H9 (cell line): ENCODE measurements at regions not wholly inside any gene's neighbourhood (a gene's known extent, or its start where the extent isn't known, plus 50 kb on each side); places are given as distances from the start of the nearest gene placed in this dataset.

ENCODE experiments used
- DNase-seq: peaks from one replicate; pipeline ENCODE4 v3.0.0-alpha.2; 2017
- H2AFZ ChIP-seq: one replicate; pipeline ENCODE4 v1.6.1; 2013; ENCODE audit warnings: mild to moderate bottlenecking, low read length, control low read depth, moderate library complexity
- H2AK5ac ChIP-seq: 2 replicates; pipeline ENCODE4 v1.6.1; 2013; ENCODE audit warnings: low read length, control low read depth, mixed read lengths; ENCODE audit not compliant: insufficient read length
- H2BK120ac ChIP-seq: one replicate; pipeline ENCODE4 v1.6.1; 2013; ENCODE audit warnings: low read depth, mild to moderate bottlenecking, low read length, control low read depth, inconsistent platforms; ENCODE audit not compliant: poor library complexity, severe bottlenecking
- H2BK12ac ChIP-seq: 2 replicates; pipeline ENCODE4 v1.6.1; 2013; ENCODE audit warnings: low read length, control low read depth, mixed read lengths, low read depth; ENCODE audit not compliant: insufficient read length
- H2BK15ac ChIP-seq: 2 replicates; pipeline ENCODE4 v1.6.1; 2013; ENCODE audit warnings: low read depth, low read length, control low read depth
- H2BK20ac ChIP-seq: one replicate; pipeline ENCODE4 v1.6.1; 2013; ENCODE audit warnings: low read depth, mild to moderate bottlenecking, low read length, control low read depth, inconsistent platforms; ENCODE audit not compliant: poor library complexity, severe bottlenecking
- H2BK5ac ChIP-seq: 2 replicates; pipeline ENCODE4 v1.6.1; 2013; ENCODE audit warnings: low read length, control low read depth, mixed read lengths; ENCODE audit not compliant: insufficient read length
- H3K14ac ChIP-seq: 2 replicates; pipeline ENCODE4 v1.6.1; 2013; ENCODE audit warnings: low read length, control low read depth; ENCODE audit not compliant: insufficient read depth
- H3K18ac ChIP-seq: 2 replicates; pipeline ENCODE4 v1.6.1; 2013; ENCODE audit warnings: low read depth, mild to moderate bottlenecking, mixed read lengths, low read length, control low read depth; ENCODE audit not compliant: insufficient read length
- H3K23ac ChIP-seq: 2 replicates; pipeline ENCODE4 v1.6.1; 2013; ENCODE audit warnings: low read length, control low read depth, mixed read lengths, low read depth; ENCODE audit not compliant: insufficient read length
- H3K23me2 ChIP-seq: 2 replicates; pipeline ENCODE4 v1.6.1; 2013; ENCODE audit warnings: low read depth, mild to moderate bottlenecking, mixed read lengths, low read length, control low read depth; ENCODE audit not compliant: insufficient read length, poor library complexity, severe bottlenecking
- H3K27ac ChIP-seq: 2 replicates; pipeline ENCODE4 v1.5.1; 2013; ENCODE audit warnings: low read length, control low read depth, mixed read lengths, low read depth; ENCODE audit not compliant: insufficient read length
- H3K27me3 ChIP-seq: 2 replicates; pipeline ENCODE4 v1.6.1; 2013; ENCODE audit warnings: low read length, control low read depth, inconsistent platforms; ENCODE audit not compliant: insufficient read depth
- H3K4ac ChIP-seq: 2 replicates; pipeline ENCODE4 v1.6.1; 2013; ENCODE audit warnings: low read depth, mild to moderate bottlenecking, control low read depth, inconsistent platforms, low read length, moderate library complexity
- H3K4me1 ChIP-seq: 2 replicates; pipeline ENCODE4 v1.6.1; 2013; ENCODE audit warnings: low read length, control low read depth, inconsistent platforms; ENCODE audit not compliant: insufficient read depth
- H3K4me2 ChIP-seq: 2 replicates; pipeline ENCODE4 v1.6.1; 2013; ENCODE audit warnings: low read length, control low read depth, mixed read lengths; ENCODE audit not compliant: insufficient read length, insufficient read depth
- H3K56ac ChIP-seq: 2 replicates; pipeline ENCODE4 v1.6.1; 2013; ENCODE audit warnings: low read depth, mild to moderate bottlenecking, mixed read lengths, low read length, control low read depth; ENCODE audit not compliant: insufficient read length
- H3K79me1 ChIP-seq: 2 replicates; pipeline ENCODE4 v1.6.1; 2013; ENCODE audit warnings: low read depth, mild to moderate bottlenecking, moderate library complexity, low read length, control low read depth, inconsistent platforms; ENCODE audit not compliant: insufficient read depth, poor library complexity, severe bottlenecking
- H3K79me2 ChIP-seq: 2 replicates; pipeline ENCODE4 v1.6.1; 2013; ENCODE audit warnings: low read length, control low read depth, inconsistent platforms; ENCODE audit not compliant: insufficient read depth
- H3K9ac ChIP-seq: 2 replicates; pipeline ENCODE4 v1.6.1; 2013; ENCODE audit warnings: low read length, control low read depth, mixed read lengths; ENCODE audit not compliant: insufficient read length; ENCODE audit errors: extremely low read depth
- H3K9me3 ChIP-seq: one replicate; pipeline ENCODE4 v1.6.1; 2013; ENCODE audit warnings: low read depth, low read length, inconsistent platforms; ENCODE audit not compliant: control insufficient read depth
- H3T11ph ChIP-seq: one replicate; pipeline ENCODE4 v1.6.1; 2013; ENCODE audit warnings: mild to moderate bottlenecking, low read length, control low read depth, inconsistent platforms
- H4K20me1 ChIP-seq: one replicate; pipeline ENCODE4 v1.6.1; 2013; ENCODE audit not compliant: control insufficient read depth, insufficient read length, insufficient read depth
- H4K5ac ChIP-seq: 2 replicates; pipeline ENCODE4 v1.6.1; 2013; ENCODE audit warnings: low read depth, mild to moderate bottlenecking, mixed read lengths, low read length, control low read depth; ENCODE audit not compliant: insufficient read length
- H4K8ac ChIP-seq: replicated peaks from 2 replicates; pipeline ENCODE4 v1.6.1; 2013; ENCODE audit warnings: low read length, control low read depth, mixed read lengths, low read depth; ENCODE audit not compliant: insufficient read length
- H4K91ac ChIP-seq: 2 replicates; pipeline ENCODE4 v1.6.1; 2013; ENCODE audit warnings: low read depth, mild to moderate bottlenecking, moderate library complexity, mixed read lengths, low read length, control low read depth; ENCODE audit not compliant: insufficient read length
- H3K27ac Mint-ChIP-seq, 3 experiments: 2 replicates in 2 of 3; 3 replicates in 1 of 3; pipeline ENCODE4 v1.8.0; 2020 to 2021; ENCODE audit warnings: mixed read lengths in 3 of 3, mild to moderate bottlenecking in 1 of 3, moderate library complexity in 1 of 3
- H3K27me3 Mint-ChIP-seq: 2 replicates; pipeline ENCODE4 v1.8.0; 2021; ENCODE audit warnings: low read depth, mild to moderate bottlenecking, moderate library complexity, mixed read lengths
- H3K36me3 Mint-ChIP-seq, 3 experiments: 2 replicates in 2 of 3; 3 replicates in 1 of 3; pipeline ENCODE4 v1.8.0; 2020 to 2021; ENCODE audit warnings: low read depth in 3 of 3, mixed read lengths in 3 of 3; ENCODE audit not compliant: insufficient read depth in 1 of 3
- H3K4me1 Mint-ChIP-seq, 2 experiments: 2 replicates each; pipeline ENCODE4 v1.8.0; 2020; ENCODE audit warnings: mixed read lengths in 2 of 2
- H3K4me3 Mint-ChIP-seq, 2 experiments: 2 replicates in 1 of 2; 3 replicates in 1 of 2; pipeline ENCODE4 v1.8.0; 2020 to 2021; ENCODE audit warnings: mild to moderate bottlenecking in 2 of 2, mixed read lengths in 2 of 2, moderate library complexity in 1 of 2
- H3K9me3 Mint-ChIP-seq, 2 experiments: 2 replicates in 1 of 2; 3 replicates in 1 of 2; pipeline ENCODE4 v1.8.0; 2020; ENCODE audit warnings: mild to moderate bottlenecking in 2 of 2, mixed read lengths in 2 of 2, moderate library complexity in 1 of 2
- WGBS: extraction: QIAGEN DNeasy Blood & Tissue Kit; methylation state at CpG from one replicate; pipeline ENCODE4 v1.1.7; 2013; ENCODE audit warnings: missing lambda C conversion rate, low lambda C conversion rate, mixed read lengths; ENCODE audit not compliant: insufficient read length; ENCODE audit errors: extremely low coverage; 5-methylcytosine and 5-hydroxymethylcytosine counted together
- TF ChIP-seq, protein P1 (sequence below): fragments of 200-600 bp; sonication (generic); conservative IDR thresholded peaks from 3 replicates; pipeline ENCODE4 v1.8.0; 2021; ENCODE audit warnings: antibody characterized with exemption, mild to moderate bottlenecking

DNA sequence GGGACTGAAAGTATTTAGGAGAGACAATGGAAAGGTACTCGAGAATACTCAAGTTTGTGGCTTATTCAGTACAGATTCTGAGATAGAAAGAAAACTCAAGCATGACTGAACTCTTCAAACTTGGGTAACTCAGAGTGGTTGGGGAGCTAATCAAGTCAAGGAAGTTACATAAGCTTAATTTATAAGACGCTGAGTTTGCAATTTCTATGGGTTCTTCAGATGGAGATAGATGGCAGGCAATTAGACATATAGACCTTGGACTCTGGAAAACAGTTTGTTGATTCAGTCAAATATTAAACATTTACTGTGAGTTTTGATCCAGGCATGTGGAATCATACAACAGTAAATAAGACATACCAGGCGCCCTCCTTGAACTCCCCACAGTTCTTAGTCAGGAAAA, 1749.9 kb upstream of the TENM3 start:
- H4K20me1 ChIP-seq, result no peaks in the 10 kb centered on the region
- TF ChIP-seq, protein P1, sequence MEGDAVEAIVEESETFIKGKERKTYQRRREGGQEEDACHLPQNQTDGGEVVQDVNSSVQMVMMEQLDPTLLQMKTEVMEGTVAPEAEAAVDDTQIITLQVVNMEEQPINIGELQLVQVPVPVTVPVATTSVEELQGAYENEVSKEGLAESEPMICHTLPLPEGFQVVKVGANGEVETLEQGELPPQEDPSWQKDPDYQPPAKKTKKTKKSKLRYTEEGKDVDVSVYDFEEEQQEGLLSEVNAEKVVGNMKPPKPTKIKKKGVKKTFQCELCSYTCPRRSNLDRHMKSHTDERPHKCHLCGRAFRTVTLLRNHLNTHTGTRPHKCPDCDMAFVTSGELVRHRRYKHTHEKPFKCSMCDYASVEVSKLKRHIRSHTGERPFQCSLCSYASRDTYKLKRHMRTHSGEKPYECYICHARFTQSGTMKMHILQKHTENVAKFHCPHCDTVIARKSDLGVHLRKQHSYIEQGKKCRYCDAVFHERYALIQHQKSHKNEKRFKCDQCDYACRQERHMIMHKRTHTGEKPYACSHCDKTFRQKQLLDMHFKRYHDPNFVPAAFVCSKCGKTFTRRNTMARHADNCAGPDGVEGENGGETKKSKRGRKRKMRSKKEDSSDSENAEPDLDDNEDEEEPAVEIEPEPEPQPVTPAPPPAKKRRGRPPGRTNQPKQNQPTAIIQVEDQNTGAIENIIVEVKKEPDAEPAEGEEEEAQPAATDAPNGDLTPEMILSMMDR, result no peak
- H3K23ac ChIP-seq, result no peak overlapping the region
- H3K79me2 ChIP-seq, result no peaks in the 10 kb centered on the region
- H2AFZ ChIP-seq, result no peak overlapping the region
- H3K79me1 ChIP-seq, result no peaks in the 10 kb centered on the region
- H3K4ac ChIP-seq, result no peak overlapping the region
- no peak overlapping the region for H3K14ac ChIP-seq
- Mint-ChIP-seq H3K27ac (no peak overlapping the region), H3K4me1 (peaks cover 22% of the 10 kb centered on the region in 2 experiments), H3K4me3 (no peak overlapping the region), H3K27me3 (no peaks in the 10 kb centered on the region), H3K36me3 (no peaks in the 10 kb centered on the region), H3K9me3 (no peaks in the 10 kb centered on the region; a peak in 1 of 5 replicates)
- WGBS, result no CpG with 5 or more reads among the region's 3 CpGs
- no peak overlapping the region for H3K27ac ChIP-seq
- H3K4me2 ChIP-seq, result no peak overlapping the region
- H3K56ac ChIP-seq, result no peak overlapping the region
- H2BK120ac ChIP-seq, result no peak overlapping the region
- H2BK12ac ChIP-seq, result no peak overlapping the region
- H4K5ac ChIP-seq, result no peak overlapping the region
- no peak overlapping the region for H4K91ac ChIP-seq
- peaks cover 5% of the 10 kb centered on the region; the same call in 1 of the 2 replicates for H3K4me1 ChIP-seq
- H2AK5ac ChIP-seq, result no peak overlapping the region
- no peaks in the 10 kb centered on the region for H3K23me2 ChIP-seq
- no peak overlapping the region for H2BK5ac ChIP-seq
- no peak overlapping the region for H4K8ac ChIP-seq
- no peak overlapping the region for H3T11ph ChIP-seq
- H2BK20ac ChIP-seq, result no peak overlapping the region
- H3K9me3 ChIP-seq, result no peaks in the 10 kb centered on the region
- no peak for DNase-seq
- no peak overlapping the region for H2BK15ac ChIP-seq
- H3K9ac ChIP-seq, result no peak overlapping the region
- H3K27me3 ChIP-seq, result no peaks in the 10 kb centered on the region
- H3K18ac ChIP-seq, result no peak overlapping the region
